NCI-H146 (cell line): ENCODE measurements at regions not wholly inside any gene's neighbourhood (a gene's known extent, or its start where the extent isn't known, plus 50 kb on each side); places are given as distances from the start of the nearest gene placed in this dataset.
A peak's percentile ranks its signal among the peaks of the same experiment; 100 is the strongest.

Experiments used
- DNase-seq: peaks from one replicate; lab custom pipeline; 2025; lab: John Stamatoyannopoulos, UW

- DNase-seq: no peak
These were observed 199.8 kb upstream of the POU3F2 start for GRCh38 chr6:98634569-98634968.

GRCh38 chr6:98635191-98635590, 199.2 kb upstream of the POU3F2 start:
- DNase-seq: no peak

GRCh38 chr6:98636941-98637340, 197.4 kb upstream of the POU3F2 start:
- DNase-seq: no peak

GRCh38 chr6:98639089-98639635, 195.2 kb upstream of the POU3F2 start:
- no peak for DNase-seq

GRCh38 chr6:98640366-98640765, 194.0 kb upstream of the POU3F2 start:
- DNase-seq: no peak

- DNase-seq: no peak
These were observed 192.2 kb upstream of the POU3F2 start for GRCh38 chr6:98641949-98642719.

- DNase-seq: no peak
These were observed 190.3 kb upstream of the POU3F2 start for GRCh38 chr6:98644063-98644462.

- DNase-seq: no peak
These were observed 186.0 kb upstream of the POU3F2 start for GRCh38 chr6:98648211-98648914.

GRCh38 chr6:98650941-98651340, 183.4 kb upstream of the POU3F2 start:
- DNase-seq: no peak

- DNase-seq: no peak
These were observed 181.2 kb upstream of the POU3F2 start for GRCh38 chr6:98653179-98653578.

GRCh38 chr6:98657764-98658163, 176.6 kb upstream of the POU3F2 start:
- no peak for DNase-seq

- DNase-seq: no peak
These were observed 165.0 kb upstream of the POU3F2 start for GRCh38 chr6:98669371-98669770.

GRCh38 chr6:98670045-98670746, 164.2 kb upstream of the POU3F2 start:
- no peak for DNase-seq

- DNase-seq: no peak
These were observed 161.5 kb upstream of the POU3F2 start for GRCh38 chr6:98672681-98673475.

- DNase-seq: no peak
These were observed 155.9 kb upstream of the POU3F2 start for GRCh38 chr6:98678481-98678880.

- no peak for DNase-seq
These were observed 148.3 kb upstream of the POU3F2 start for GRCh38 chr6:98686008-98686601.

GRCh38 chr6:98687752-98688151, 146.6 kb upstream of the POU3F2 start:
- no peak for DNase-seq

GRCh38 chr6:98695091-98695801, 139.1 kb upstream of the POU3F2 start:
- no peak for DNase-seq

GRCh38 chr6:98711380-98711779, 123.0 kb upstream of the POU3F2 start:
- no peak for DNase-seq

GRCh38 chr6:98716341-98716740, 118.0 kb upstream of the POU3F2 start:
- peak; percentile 79 for DNase-seq
